A673 (cell line): ENCODE measurements at regions not wholly inside any gene's neighbourhood (a gene's known extent, or its start where the extent isn't known, plus 50 kb on each side); places are given as distances from the start of the nearest gene placed in this dataset.

Experiments used
- BruUV-seq: library from RNA; stranded (reverse); fragments of 400-500 nt; replicated peaks from 2 replicates; lab custom pipeline; 2021; lab: Mats Ljungman, UMichigan
- CTCF ChIA-PET: fragments of 300-600 bp; sonication (Branson Sonifier 250); formaldehyde crosslinking; loops from one replicate; lab custom pipeline; 2022; ENCODE audit warnings: antibody characterized with exemption; lab: Charles Lee
- POLR2A ChIA-PET: fragments of 300-600 bp; sonication (Branson Sonifier 250); formaldehyde crosslinking; loops from one replicate; lab custom pipeline; 2022; ENCODE audit warnings: antibody characterized with exemption; ENCODE audit not compliant: low non-redundant PET; lab: Charles Lee
- DNase-seq: peaks from one replicate; pipeline ENCODE4 v3.0.0-alpha.2; 2015; ENCODE audit warnings: low spot score
- H3K27ac ChIP-seq: fragments of 200-600 bp; sonication (generic); 2 replicates; pipeline ENCODE4 v1.5.1; 2016; ENCODE audit warnings: mixed run types, low read depth, mild to moderate bottlenecking, mixed read lengths, antibody characterized with exemption, low read length; ENCODE audit not compliant: poor library complexity, severe bottlenecking
- H3K27me3 ChIP-seq: fragments of 200-600 bp; sonication (generic); replicated peaks from 2 replicates; pipeline ENCODE4 v1.6.1; 2017; ENCODE audit warnings: mixed run types, low read depth, mild to moderate bottlenecking, mixed read lengths, antibody characterized with exemption, low read length; ENCODE audit not compliant: insufficient read depth, poor library complexity
- H3K36me3 ChIP-seq: fragments of 200-600 bp; sonication (generic); 2 replicates; pipeline ENCODE4 v1.6.1; 2016; ENCODE audit warnings: mixed run types, mild to moderate bottlenecking, mixed read lengths, antibody characterized with exemption, low read length; ENCODE audit not compliant: insufficient read depth, poor library complexity, severe bottlenecking
- H3K4me1 ChIP-seq: fragments of 200-600 bp; sonication (generic); 2 replicates; pipeline ENCODE4 v1.6.1; 2017; ENCODE audit warnings: mixed run types, mild to moderate bottlenecking, mixed read lengths, antibody characterized with exemption, low read length; ENCODE audit not compliant: insufficient read depth, poor library complexity, severe bottlenecking
- H3K4me3 ChIP-seq: fragments of 200-600 bp; sonication (generic); 2 replicates; pipeline ENCODE4 v1.5.1; 2016; ENCODE audit warnings: low read depth, mixed run types, mild to moderate bottlenecking, mixed read lengths, low read length; ENCODE audit not compliant: poor library complexity, severe bottlenecking
- H3K9me3 ChIP-seq: fragments of 200-600 bp; sonication (generic); 2 replicates; pipeline ENCODE4 v1.6.1; 2016; ENCODE audit warnings: mixed run types, low read depth, mild to moderate bottlenecking, mixed read lengths, antibody characterized with exemption, low read length; ENCODE audit not compliant: poor library complexity, severe bottlenecking
- CTCF ChIP-seq: fragments of 300-800, 200-600 bp; sonication (generic); conservative IDR thresholded peaks from 2 replicates; pipeline ENCODE4 v1.5.1; 2017; ENCODE audit warnings: low read depth, mild to moderate bottlenecking, antibody characterized with exemption, low read length, moderate library complexity, mixed read lengths
- EZH2 ChIP-seq: fragments of 200-600 bp; sonication (generic); IDR thresholded peaks from 2 replicates; pipeline ENCODE4 v1.6.1; 2017; ENCODE audit warnings: borderline replicate concordance, low read depth, mild to moderate bottlenecking, mixed read lengths, antibody characterized with exemption, low read length; ENCODE audit not compliant: poor library complexity, severe bottlenecking
- intact Hi-C: fragments of 100-400 bp; cut with micrococcal nuclease; formaldehyde crosslinking; loops from one replicate; pipeline ENCODE4 v1.10.0; 2022; ENCODE audit not compliant: unreplicated experiment

- CTCF ChIA-PET: no interaction called here
- BruUV-seq: no TSS peak
- POLR2A ChIA-PET: no interaction called here
Measured at GRCh38 chr7:18276380-18276779, 219.2 kb upstream of the HDAC9 start.

GRCh38 chr7:18278316-18278715 is 217.2 kb upstream of the HDAC9 start:
- Histone ChIP-seq H3K9me3 (no peaks in the 10 kb centered on the region), H3K4me1 (no peaks in the 10 kb centered on the region), H3K4me3 (no peak overlapping the region), H3K27me3 (no peaks in the 10 kb centered on the region), H3K27ac (no peak overlapping the region), H3K36me3 (no peaks in the 10 kb centered on the region)
- no TSS peak for BruUV-seq
- ChIA-PET POLR2A (no interaction called here), CTCF (no interaction called here)
- no peak for TF ChIP-seq CTCF
- intact Hi-C loops: no loop called here
- DNase-seq: no peak

More at GRCh38 chr7:18276380-18276779, 219.2 kb upstream of the HDAC9 start:
- no peaks in the 10 kb centered on the region for H3K4me1 ChIP-seq
- H3K27ac ChIP-seq: no peak overlapping the region
- no peaks in the 10 kb centered on the region for H3K9me3 ChIP-seq
- TF ChIP-seq EZH2 (no peak), CTCF (no peak)
- no peak for DNase-seq
- H3K36me3 ChIP-seq: no peaks in the 10 kb centered on the region
- no peaks in the 10 kb centered on the region for H3K27me3 ChIP-seq
- intact Hi-C loops: no loop called here
- H3K4me3 ChIP-seq: no peak overlapping the region

- no peaks in the 10 kb centered on the region for H3K9me3 ChIP-seq
- no peak for DNase-seq
- ChIA-PET POLR2A (no interaction called here), CTCF (no interaction called here)
- no peak for TF ChIP-seq CTCF
- no peak for TF ChIP-seq EZH2
- no peak overlapping the region for H3K27ac ChIP-seq
- H3K4me3 ChIP-seq: no peak overlapping the region
- BruUV-seq: no TSS peak
- H3K36me3 ChIP-seq: no peaks in the 10 kb centered on the region
- H3K4me1 ChIP-seq: no peaks in the 10 kb centered on the region
- no peaks in the 10 kb centered on the region for H3K27me3 ChIP-seq
- intact Hi-C loops: no loop called here
Measured at GRCh38 chr7:18283045-18283444, 212.5 kb upstream of the HDAC9 start.
